Nephron progenitor cell (in vitro differentiated cells): ENCODE measurements at regions not wholly inside any gene's neighbourhood (a gene's known extent, or its start where the extent isn't known, plus 50 kb on each side); places are given as distances from the start of the nearest gene placed in this dataset.
A peak's percentile ranks its signal among the peaks of the same experiment; 100 is the strongest.

Experiments used
- DNase-seq: peaks from one replicate; pipeline ENCODE4 v3.0.0; 2021
- H3K27ac Mint-ChIP-seq: 2 replicates; pipeline ENCODE4 v1.8.0; 2021; ENCODE audit warnings: mild to moderate bottlenecking, moderate library complexity, mixed read lengths
- H3K27me3 Mint-ChIP-seq: 2 replicates; pipeline ENCODE4 v1.8.0; 2021; ENCODE audit warnings: mild to moderate bottlenecking, low read depth, mixed read lengths; ENCODE audit not compliant: poor library complexity
- H3K36me3 Mint-ChIP-seq: 2 replicates; pipeline ENCODE4 v1.8.0; 2021; ENCODE audit warnings: low read depth, mixed read lengths
- H3K4me1 Mint-ChIP-seq: 2 replicates; pipeline ENCODE4 v1.8.0; 2021; ENCODE audit warnings: mixed read lengths
- H3K4me3 Mint-ChIP-seq: 2 replicates; pipeline ENCODE4 v1.8.0; 2021; ENCODE audit warnings: mild to moderate bottlenecking, moderate library complexity, mixed read lengths
- H3K9me3 Mint-ChIP-seq: 2 replicates; pipeline ENCODE4 v1.8.0; 2021; ENCODE audit warnings: mild to moderate bottlenecking, moderate library complexity, mixed read lengths
- CTCF ChIP-seq: fragments of 200-600 bp; sonication (generic); IDR thresholded peaks from 2 replicates; pipeline ENCODE4 v1.5.0; 2021; ENCODE audit warnings: antibody characterized with exemption

- no peak for DNase-seq
- H3K4me1 Mint-ChIP-seq: peaks cover 29% of the 10 kb centered on the region
- H3K9me3 Mint-ChIP-seq: peaks cover 48% of the 10 kb centered on the region
- no peak for TF ChIP-seq CTCF
- H3K27ac Mint-ChIP-seq: peak overlapping the region; percentile 30
- no peaks in the 10 kb centered on the region for H3K27me3 Mint-ChIP-seq
- no peak overlapping the region for H3K4me3 Mint-ChIP-seq
- peaks cover 36% of the 10 kb centered on the region for H3K36me3 Mint-ChIP-seq
Measured at GRCh38 chr5:124371111-124371706, 375.2 kb downstream of the ZNF608 start.

GRCh38 chr5:124370601-124371000 is 375.8 kb downstream of the ZNF608 start:
- peaks cover 30% of the 10 kb centered on the region for H3K36me3 Mint-ChIP-seq
- H3K9me3 Mint-ChIP-seq: peaks cover 42% of the 10 kb centered on the region
- no peak for DNase-seq
- H3K27me3 Mint-ChIP-seq: no peaks in the 10 kb centered on the region
- H3K27ac Mint-ChIP-seq: no peak overlapping the region
- H3K4me1 Mint-ChIP-seq: peaks cover 30% of the 10 kb centered on the region
- TF ChIP-seq CTCF: no peak
- H3K4me3 Mint-ChIP-seq: no peak overlapping the region

GRCh38 chr5:124365361-124365801 is 381.1 kb downstream of the ZNF608 start:
- no peaks in the 10 kb centered on the region for H3K27me3 Mint-ChIP-seq
- DNase-seq: peak; percentile 8
- H3K4me1 Mint-ChIP-seq: peaks cover 14% of the 10 kb centered on the region
- H3K9me3 Mint-ChIP-seq: peaks cover 55% of the 10 kb centered on the region
- no peak for TF ChIP-seq CTCF
- no peak overlapping the region for H3K27ac Mint-ChIP-seq
- peaks cover 38% of the 10 kb centered on the region for H3K36me3 Mint-ChIP-seq
- no peak overlapping the region for H3K4me3 Mint-ChIP-seq

- peaks cover 44% of the 10 kb centered on the region for H3K9me3 Mint-ChIP-seq
- no peak for DNase-seq
- no peaks in the 10 kb centered on the region for H3K4me1 Mint-ChIP-seq
- no peaks in the 10 kb centered on the region for H3K27me3 Mint-ChIP-seq
- H3K27ac Mint-ChIP-seq: no peak overlapping the region
- no peak for TF ChIP-seq CTCF
- no peak overlapping the region for H3K4me3 Mint-ChIP-seq
- H3K36me3 Mint-ChIP-seq: peaks cover 30% of the 10 kb centered on the region
Measured at GRCh38 chr5:124355928-124356327, 390.5 kb downstream of the ZNF608 start.

- no peak overlapping the region for H3K27ac Mint-ChIP-seq
- no peak for TF ChIP-seq CTCF
- peaks cover 29% of the 10 kb centered on the region for H3K9me3 Mint-ChIP-seq
- no peak for DNase-seq
- no peaks in the 10 kb centered on the region for H3K4me1 Mint-ChIP-seq
- no peak overlapping the region for H3K4me3 Mint-ChIP-seq
- peaks cover 12% of the 10 kb centered on the region for H3K36me3 Mint-ChIP-seq
- H3K27me3 Mint-ChIP-seq: no peaks in the 10 kb centered on the region
Measured at GRCh38 chr5:124353016-124353415, 393.4 kb downstream of the ZNF608 start.

GRCh38 chr5:124352312-124352711 is 394.1 kb downstream of the ZNF608 start:
- Mint-ChIP-seq H3K4me3 (no peak overlapping the region), H3K27ac (no peak overlapping the region), H3K36me3 (peaks cover 12% of the 10 kb centered on the region), H3K4me1 (no peaks in the 10 kb centered on the region), H3K9me3 (peaks cover 27% of the 10 kb centered on the region), H3K27me3 (no peaks in the 10 kb centered on the region)
- no peak for TF ChIP-seq CTCF
- no peak for DNase-seq
